LNCAP (cell line): ENCODE measurements at regions not wholly inside any gene's neighbourhood (a gene's known extent, or its start where the extent isn't known, plus 50 kb on each side); places are given as distances from the start of the nearest gene placed in this dataset.

Experiments used
- TF ChIP-seq, protein P1 (sequence below): fragments of 450-650 bp; IDR thresholded peaks from 2 replicates; pipeline ENCODE4 v1.5.1; 2017; ENCODE audit warnings: mild to moderate bottlenecking

DNA sequence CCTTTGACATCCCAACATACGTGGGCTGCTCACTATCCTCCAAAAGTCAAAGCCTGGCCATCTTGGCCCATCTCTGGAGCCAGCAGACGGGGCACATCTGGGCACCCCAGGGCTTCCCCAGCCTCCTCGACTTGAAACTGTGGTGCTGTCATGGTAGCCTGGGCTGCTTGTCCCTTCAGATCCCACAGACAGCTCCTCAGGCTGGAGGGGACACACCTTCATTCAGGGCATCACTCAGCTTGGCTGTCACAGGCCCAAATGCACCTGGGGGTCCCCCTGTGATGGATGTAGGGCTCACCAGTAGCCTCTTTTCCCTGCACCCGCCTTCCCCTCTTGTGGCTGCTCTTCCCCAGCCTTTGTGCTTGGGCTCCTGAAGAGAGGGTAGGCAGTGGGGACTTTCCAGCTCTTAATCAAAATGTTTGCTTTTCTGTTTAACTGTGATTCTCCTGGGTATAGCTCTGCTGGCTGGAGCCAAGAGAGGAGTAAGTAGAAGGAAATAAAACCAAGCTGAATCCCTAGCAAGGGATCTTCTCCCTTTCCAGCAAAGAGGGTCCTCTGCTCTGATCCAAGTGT, 92.3 kb downstream of the GYPC start:
- TF ChIP-seq, protein P1, sequence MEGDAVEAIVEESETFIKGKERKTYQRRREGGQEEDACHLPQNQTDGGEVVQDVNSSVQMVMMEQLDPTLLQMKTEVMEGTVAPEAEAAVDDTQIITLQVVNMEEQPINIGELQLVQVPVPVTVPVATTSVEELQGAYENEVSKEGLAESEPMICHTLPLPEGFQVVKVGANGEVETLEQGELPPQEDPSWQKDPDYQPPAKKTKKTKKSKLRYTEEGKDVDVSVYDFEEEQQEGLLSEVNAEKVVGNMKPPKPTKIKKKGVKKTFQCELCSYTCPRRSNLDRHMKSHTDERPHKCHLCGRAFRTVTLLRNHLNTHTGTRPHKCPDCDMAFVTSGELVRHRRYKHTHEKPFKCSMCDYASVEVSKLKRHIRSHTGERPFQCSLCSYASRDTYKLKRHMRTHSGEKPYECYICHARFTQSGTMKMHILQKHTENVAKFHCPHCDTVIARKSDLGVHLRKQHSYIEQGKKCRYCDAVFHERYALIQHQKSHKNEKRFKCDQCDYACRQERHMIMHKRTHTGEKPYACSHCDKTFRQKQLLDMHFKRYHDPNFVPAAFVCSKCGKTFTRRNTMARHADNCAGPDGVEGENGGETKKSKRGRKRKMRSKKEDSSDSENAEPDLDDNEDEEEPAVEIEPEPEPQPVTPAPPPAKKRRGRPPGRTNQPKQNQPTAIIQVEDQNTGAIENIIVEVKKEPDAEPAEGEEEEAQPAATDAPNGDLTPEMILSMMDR: no peak

DNA sequence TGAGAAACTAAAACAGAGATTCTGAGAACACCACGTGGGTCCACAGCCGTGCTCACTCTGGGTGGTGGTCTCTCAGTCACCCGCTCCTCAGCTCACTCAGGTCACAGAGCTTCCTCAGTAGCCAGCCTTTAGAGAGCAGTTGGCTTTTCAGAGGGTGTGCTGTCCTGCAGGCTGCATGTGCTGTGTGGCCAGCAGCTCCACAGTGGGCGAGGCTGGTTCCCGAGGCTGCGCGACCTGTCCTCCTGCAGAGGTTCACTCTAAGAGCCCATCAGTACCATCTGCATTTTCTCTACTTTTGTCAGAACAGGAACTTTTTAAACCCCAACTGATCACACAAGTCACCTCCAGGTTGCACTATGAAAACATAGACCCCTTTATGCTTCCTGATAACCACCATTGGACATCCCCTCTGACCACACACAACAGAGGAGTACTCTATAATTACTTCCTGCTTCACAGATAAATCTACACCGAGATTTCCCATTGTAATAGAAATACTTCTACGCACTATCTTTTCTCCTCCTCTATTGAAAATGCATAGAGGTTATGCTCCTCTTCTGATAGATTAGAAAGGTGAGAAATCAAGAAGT, 93.1 kb downstream of the GYPC start:
- TF ChIP-seq, protein P1: no peak

DNA sequence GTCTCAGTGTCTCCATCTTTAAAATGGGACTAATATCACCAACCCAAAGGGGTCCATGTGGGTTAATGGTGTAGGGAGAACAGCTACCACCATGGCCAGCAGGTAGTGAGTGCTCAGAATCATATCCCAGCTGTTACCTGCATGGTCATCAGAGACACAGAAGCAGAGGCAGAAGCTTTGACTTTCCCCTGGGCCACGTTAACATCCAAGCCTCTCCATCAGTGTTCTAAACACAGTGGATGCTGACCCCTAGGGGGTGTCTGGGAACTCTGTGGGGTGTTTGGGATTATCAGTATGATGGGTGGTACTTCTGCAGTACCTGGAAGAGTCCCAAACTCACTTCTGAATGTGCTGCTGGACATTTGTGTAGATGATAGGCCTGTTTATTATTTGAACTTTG, 93.6 kb downstream of the GYPC start:
- TF ChIP-seq, protein P1: no peak

DNA sequence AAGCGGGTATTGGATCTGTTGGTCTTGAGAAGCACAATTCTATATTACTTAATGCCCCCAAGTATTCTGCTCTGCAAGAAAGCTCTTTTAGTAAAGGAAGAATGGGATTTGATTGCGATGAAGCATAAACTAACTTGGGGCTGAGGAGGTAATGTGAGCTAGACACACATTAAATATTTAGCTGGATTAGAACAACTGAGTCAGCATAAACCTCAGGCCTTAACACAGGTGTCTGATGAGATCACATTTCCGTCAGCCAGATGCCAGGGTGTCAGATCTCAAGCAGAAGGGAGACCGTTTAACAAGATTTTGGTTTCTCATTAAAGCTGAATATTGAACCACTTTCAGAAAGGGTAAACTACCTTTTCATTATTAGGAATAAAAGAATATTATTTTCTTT, 94.5 kb downstream of the GYPC start:
- TF ChIP-seq, protein P1: no peak

DNA sequence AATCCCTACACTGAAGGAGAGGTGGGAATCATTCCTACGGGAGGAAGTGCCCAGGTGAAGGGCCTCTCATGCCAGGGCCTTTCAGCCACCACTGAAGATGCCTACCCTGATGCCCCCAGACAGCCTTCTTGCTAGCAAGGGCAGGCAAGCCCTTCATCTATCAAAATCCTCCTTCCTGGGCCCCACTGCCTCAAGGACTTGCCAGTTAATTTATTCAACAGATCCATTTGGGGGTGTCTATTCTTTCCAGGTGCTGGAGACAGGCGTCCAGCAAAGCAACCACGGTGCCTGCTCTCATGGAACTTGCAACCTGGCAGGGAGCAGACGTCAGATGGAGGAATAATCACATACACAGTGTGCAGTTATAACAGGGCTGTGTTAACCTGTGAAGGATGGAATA, 95.5 kb downstream of the GYPC start:
- TF ChIP-seq, protein P1: no peak

DNA sequence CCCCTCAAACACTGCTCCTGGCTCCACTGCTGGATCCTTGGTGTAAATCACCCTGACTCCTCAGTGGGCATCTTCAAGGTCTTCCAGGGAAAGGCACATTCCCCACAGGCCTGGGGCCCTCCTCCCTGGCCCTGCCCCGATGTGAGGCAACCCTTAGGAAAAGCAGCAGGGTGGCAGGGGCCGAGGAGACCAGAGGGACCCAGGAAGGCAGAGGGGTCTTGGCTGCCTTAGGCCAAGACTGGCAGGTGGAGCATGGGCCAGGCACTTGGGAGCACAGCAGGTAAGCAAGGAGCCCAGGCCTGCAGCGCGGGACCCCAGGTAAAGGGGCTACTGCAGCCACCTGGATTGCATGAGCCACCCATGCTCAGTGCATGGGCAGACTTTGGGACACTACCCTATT, 96.9 kb downstream of the GYPC start:
- TF ChIP-seq, protein P1: no peak

DNA sequence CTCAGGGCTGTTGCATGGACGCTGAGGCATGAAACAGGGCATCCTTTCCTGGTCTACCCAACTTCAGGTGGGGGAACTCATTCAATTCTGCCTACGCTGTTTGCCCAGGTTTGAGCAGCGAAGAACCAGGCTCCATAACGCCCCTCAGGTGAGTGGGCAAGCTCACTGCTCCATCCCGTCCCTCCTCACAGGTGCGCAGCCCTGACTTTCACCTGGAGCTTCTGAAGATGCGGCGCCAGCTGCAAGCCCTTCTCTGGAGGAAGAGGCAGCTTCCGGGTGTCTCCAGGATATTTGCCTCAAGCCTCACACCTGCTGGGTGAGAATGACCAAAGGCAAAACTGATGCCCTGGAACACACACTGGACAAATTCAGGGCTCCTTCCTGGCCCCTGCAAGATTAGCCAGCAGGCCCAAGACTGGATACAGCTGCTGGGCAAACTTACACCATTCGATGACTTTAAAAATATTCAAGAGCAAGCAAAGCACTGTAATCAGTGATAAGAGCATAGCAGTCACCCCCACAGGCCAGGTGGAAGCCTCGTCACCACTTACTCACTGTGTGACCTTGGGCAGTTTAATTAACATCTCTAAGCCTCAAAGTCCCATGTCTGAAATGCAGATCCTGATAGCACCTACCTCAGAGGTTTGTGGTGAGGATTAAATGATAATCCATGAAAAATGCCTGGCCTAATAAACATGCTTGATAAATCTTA, 97.7 kb downstream of the GYPC start:
- TF ChIP-seq, protein P1: no peak
